NCI-H1694 treated with DMSO at 0.1 percent for 48 hours (cell line): ENCODE measurements at regions not wholly inside any gene's neighbourhood (a gene's known extent, or its start where the extent isn't known, plus 50 kb on each side); places are given as distances from the start of the nearest gene placed in this dataset.
A peak's percentile ranks its signal among the peaks of the same experiment; 100 is the strongest.

Experiments
- DNase-seq: peaks from one replicate; lab custom pipeline; 2025; lab: John Stamatoyannopoulos, UW

GRCh38 chr15:69737916-69738315 is 285.3 kb downstream of the RPLP1 start:
- no peak for DNase-seq

GRCh38 chr15:69740684-69741083 is 288.1 kb downstream of the RPLP1 start:
- no peak for DNase-seq

- no peak for DNase-seq
These were observed 289.7 kb downstream of the RPLP1 start for GRCh38 chr15:69742361-69742760.

GRCh38 chr15:69743091-69743490 is 290.5 kb downstream of the RPLP1 start:
- no peak for DNase-seq

- DNase-seq, result no peak
These were observed 292.0 kb downstream of the RPLP1 start for GRCh38 chr15:69744391-69745162.

GRCh38 chr15:69747193-69747592 is 294.6 kb downstream of the RPLP1 start:
- DNase-seq, result no peak

GRCh38 chr15:69748131-69748530 is 295.5 kb downstream of the RPLP1 start:
- DNase-seq, result peak; percentile 80

GRCh38 chr15:69748576-69749185 is 296.1 kb downstream of the RPLP1 start:
- DNase-seq, result peak; percentile 80

- DNase-seq, result no peak
These were observed 296.7 kb downstream of the RPLP1 start for GRCh38 chr15:69749274-69749673.

GRCh38 chr15:69749797-69750196 is 297.2 kb downstream of the RPLP1 start:
- peak; percentile 13 for DNase-seq

GRCh38 chr15:69750253-69750652 is 297.6 kb downstream of the RPLP1 start:
- no peak for DNase-seq

GRCh38 chr15:69751147-69751546 is 298.5 kb downstream of the RPLP1 start:
- DNase-seq, result no peak

- DNase-seq, result no peak
These were observed 298.9 kb downstream of the RPLP1 start for GRCh38 chr15:69751566-69751965.

- peak; percentile 5 for DNase-seq
These were observed 301.2 kb downstream of the RPLP1 start for GRCh38 chr15:69753867-69754266.

- DNase-seq, result no peak
These were observed 301.7 kb downstream of the RPLP1 start for GRCh38 chr15:69754313-69754712.

- DNase-seq, result no peak
These were observed 303.1 kb downstream of the RPLP1 start for GRCh38 chr15:69755551-69756310.

GRCh38 chr15:69756440-69756839 is 303.8 kb downstream of the RPLP1 start:
- no peak for DNase-seq

GRCh38 chr15:69757186-69757585 is 304.6 kb downstream of the RPLP1 start:
- no peak for DNase-seq

GRCh38 chr15:69758291-69758771 is 305.7 kb downstream of the RPLP1 start:
- DNase-seq, result no peak

GRCh38 chr15:69758810-69759790 is 306.5 kb downstream of the RPLP1 start:
- no peak for DNase-seq

- no peak for DNase-seq
These were observed 307.7 kb downstream of the RPLP1 start for GRCh38 chr15:69760258-69760845.
